ENCODE measurements at regions not wholly inside any gene's neighbourhood (a gene's known extent, or its start where the extent isn't known, plus 50 kb on each side); places are given as distances from the start of the nearest gene placed in this dataset.
"Not testable (repeated sequence)": the region's sequence is repeated elsewhere in the genome, so short reads cannot be mapped to it uniquely, and the experiment has no call there.

DNA sequence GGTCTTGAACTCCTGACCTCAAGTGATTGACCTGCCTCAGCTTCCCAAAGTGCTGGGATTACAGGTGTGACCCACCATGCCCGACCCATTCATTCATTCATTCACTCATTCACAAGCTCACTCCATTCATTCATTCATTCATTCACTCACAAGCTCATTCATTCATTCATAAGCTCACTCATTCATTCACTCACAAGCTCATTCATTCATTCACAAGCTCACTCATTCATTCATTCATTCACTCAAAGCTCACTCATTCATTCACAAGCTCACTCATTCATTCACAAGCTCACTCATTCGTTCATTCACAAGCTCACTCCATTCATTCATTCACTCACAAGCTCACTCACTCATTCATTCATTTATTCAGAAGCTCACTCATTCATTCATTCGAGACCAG lies 198.6 kb downstream of the SHOX start:
- no peak for DNase-seq

DNA sequence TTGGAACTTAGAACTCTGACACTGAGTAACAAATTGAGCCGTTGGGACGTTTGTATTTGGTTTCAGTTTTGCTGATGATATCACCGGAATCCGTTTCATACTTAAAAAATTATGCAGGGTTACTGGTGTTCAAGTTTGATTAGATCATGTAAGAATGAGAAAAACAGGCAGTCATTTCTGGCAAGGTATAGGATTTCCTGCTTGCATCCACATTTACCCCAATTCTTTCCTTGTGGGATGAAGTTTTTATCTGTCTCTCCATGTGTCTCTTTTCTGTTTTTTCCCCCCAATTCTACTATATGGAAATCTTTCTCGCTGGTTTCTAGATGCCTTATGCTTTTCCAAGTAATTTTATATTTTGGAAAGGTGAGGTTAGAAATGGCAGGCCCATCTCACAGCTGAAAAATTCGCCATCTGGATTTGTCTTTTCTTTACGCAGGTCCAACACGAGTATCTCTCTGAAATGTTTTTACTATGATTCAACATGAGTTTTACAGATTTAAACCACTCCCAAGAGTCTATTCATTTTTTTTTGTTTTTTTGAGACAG lies 197.9 kb downstream of the SHOX start:
- DNase-seq, result no peak

DNA sequence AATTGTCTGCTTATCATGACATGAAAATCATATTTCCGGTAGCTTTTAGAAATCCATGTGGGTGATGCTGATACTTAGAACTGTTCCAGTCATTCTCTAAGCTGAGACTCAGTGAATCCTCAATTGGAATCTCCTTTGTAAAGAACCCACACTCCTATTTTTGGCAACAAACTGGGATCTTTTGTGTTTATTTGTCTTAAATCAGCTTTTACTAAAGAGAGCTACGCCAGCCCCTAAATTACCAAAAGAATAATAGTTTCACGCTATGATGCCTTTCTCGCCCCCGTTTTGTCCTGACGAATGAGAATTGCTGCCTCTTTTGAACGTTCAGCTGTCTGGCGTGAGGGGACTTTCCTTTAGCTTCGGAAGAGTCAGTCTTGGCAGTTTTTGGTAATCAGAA lies 195.9 kb downstream of the SHOX start:
- DNase-seq, result no peak

DNA sequence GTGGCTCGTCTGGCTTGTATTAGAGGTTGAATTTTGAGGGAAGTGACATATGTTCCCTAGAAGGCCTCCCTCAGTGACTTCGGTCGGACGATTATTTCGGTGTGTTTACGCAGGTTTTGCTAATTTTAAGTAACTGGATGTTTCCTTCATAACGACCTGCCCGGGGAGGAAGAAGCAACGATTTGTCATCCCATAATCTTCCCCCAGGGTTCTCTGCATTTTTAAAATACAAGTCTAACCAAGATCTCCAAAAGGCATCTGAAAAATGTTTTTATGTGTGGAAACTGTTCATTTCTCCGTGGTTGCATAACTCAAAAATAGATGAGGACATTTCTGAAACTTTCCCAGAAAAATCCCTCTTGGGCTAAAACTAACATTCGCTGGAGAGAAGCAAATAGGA lies 195.4 kb downstream of the SHOX start:
- no peak for DNase-seq

DNA sequence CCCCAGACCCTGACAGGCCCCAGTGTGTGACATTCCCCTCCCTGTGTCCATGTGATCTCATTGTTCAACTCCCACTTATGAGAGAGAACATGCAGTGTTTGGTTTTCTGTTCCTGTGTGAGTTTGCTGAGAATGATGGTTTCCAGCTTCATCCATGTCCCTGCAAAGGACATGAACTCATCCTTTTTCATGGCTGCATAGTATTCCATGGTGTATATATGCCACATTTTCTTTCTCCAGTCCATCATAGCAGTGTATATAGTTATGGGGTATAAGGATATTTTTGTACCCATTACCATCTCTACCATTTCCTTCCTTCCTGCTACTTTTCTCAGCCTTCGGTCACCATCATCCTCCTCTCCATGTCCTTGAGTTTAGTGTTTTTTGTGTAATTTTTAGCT lies 192.5 kb downstream of the SHOX start:
- not testable (repeated sequence) for DNase-seq

DNA sequence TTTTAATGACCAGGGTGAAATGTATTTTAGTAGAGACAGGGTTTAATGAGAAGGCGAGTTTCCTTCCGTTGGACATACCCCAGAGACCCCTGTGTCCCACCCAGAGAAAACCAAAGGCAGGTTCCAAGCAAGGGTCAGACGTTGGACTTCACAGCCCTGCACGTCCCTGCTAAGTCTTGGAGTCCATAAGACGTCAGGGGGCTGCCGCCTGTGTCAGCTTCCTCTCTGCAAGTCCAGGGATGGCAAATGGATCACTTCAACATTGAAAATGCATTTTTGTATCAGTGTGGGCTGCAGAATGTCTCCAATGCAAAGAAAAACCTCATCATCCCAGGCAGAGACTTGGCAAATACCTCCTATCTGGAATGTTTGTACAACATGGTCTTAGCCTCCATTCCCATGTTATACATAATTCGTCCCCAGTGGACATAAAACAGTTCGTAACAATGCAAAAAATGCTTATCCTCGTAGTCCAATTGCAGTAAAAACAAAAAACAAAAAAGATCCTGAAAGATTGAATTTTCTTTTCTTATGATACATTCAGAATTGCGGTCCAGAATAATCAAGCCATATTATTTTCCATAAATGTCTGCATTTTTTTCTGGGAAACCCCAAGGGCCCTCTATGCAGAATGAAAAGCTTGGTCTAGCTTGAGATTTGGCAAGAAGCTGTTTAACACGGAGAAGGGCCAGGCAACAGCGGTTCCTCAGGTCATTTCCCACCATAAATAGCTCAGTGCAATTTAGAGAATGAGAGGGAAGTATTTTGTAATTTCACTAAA lies 190.9 kb downstream of the SHOX start:
- no peak for DNase-seq

DNA sequence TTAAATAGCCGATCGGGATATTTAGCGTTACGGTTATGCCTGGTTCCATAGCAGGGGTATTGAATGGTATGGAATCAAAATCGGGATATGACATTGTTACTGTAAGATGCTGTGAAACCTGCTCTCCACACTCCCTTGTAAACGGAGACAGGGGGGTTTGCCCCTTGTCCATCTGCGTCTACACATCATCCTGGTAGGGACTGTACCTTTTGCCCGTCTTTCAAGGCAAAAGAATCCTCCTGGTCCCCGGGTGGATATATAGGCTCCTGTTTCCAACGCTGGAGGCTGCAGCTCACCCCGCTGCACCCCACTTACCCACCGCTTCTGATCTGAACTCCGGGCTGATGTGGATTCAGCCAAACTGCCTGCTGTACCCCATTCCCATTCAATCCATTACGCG lies 189.1 kb downstream of the SHOX start:
- no peak for DNase-seq

DNA sequence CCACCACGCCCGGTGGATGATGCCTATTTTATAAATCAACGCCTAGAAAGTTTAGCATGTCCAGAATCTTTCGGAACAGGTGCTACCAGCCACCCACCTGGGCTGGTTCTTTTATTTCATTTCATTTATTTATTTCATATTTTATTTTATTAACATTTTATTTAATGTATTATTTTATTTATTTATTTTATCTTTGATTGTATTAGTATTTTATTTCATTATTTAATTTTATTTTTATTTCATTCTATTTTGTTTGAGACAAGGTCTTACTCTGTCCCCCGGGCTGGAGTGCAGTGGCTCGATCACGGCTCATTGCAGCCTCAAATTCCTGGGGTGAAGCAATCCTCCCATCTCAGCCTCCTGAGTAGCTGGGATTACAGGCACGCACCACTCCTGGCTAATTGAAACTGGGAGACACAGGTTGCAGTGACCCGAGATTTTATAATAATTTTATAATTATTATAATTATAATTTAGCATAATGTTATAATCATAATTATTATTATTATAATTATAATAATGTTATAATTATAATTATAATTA lies 187.2 kb downstream of the SHOX start:
- DNase-seq, result no peak

DNA sequence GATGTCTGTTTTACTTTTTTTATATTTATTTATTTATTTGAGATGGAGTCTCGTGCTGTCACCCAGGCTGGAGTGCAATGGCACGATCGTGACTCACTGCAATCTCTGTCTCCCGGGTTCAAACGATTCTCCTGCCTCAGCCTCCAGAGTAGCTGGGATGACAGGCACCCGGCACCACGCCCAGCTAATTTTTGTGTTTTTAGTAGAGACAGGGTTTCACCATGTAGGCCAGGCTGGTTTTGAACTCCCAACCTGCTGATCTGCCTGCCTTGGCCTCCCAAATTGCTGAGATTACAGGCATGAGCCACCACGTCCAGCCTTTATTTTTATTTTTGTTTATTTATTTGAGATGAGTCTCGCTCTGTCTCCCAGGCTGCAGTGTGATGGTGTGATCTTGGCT lies 186.6 kb downstream of the SHOX start:
- not testable (repeated sequence) for DNase-seq

DNA sequence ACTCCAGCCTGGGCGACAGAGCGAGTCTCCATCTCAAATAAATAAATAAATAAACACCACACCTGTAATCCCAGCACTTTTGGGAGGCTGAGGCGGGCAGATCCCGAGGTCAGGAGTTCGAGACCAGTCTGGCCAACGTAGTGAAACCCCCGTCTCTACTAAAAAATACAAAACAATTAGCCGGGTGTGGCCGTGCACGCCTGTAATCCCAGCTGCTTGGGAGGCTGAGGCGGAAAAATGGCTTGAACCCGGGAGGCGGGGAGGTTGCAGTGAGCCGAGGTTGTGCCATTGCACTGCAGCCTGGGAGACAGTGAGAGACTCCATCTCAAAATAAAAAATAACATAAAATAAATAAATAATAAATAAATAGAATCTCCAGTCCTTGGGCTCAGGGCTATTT lies 185.8 kb downstream of the SHOX start:
- DNase-seq, result no peak

DNA sequence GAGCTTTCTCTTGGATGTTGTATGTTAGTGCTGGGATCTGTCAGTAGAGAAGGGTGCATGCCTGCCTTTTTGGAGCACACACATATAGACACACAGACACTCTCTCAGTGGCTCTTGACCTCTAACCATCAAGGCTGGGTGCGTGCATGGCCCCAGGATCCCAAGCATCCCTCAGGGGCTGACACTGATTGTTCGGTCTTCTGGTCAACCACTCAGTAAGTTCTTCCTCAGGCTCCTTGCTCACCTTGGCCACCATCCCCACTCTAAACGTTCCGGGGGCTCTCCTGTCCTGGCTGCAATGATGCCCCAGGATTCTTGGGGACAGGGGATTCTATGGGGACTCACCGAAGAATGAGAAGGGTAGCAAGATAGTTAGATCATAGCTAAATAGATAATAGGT lies 179.6 kb downstream of the SHOX start:
- peak; percentile 22 for DNase-seq

DNA sequence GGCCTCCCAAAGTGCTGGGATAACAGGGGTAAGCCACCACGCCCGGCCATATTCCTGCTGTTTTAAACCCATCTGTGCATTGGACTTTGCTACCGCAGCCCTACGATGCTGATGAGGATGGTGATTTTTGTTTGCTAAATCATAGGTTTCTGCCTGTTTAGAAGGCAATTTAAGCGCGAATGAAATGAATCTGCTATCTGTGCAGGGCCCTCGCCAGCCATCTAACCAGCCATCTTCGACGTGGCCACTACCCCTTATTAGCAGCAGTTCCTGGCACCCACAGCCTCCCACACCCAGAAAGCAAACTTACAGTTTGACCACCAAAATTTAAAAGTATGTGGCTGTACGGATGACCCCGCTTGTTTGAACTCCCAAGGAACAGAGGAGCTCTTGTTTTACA lies 178.5 kb downstream of the SHOX start:
- peak; percentile 28 for DNase-seq

DNA sequence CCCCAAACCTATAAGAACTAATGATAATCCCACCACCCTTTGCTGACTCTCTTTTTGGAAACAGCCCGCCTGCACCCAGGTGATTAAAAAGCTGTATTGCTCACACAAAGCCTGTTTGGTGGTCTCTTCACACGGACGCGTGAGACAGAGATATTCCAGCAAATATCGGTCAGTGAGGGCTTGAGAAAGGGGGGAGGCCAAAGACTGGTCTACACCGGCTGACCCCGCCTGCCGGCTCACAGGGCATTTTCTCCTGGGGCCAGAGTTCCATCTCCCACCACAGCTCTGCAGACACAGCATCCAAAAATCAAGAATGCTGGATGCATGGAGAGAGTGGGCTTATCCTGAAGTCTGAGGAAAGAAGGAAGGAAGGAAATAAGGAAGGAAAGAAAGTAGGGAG lies 176.0 kb downstream of the SHOX start:
- DNase-seq, result no peak

DNA sequence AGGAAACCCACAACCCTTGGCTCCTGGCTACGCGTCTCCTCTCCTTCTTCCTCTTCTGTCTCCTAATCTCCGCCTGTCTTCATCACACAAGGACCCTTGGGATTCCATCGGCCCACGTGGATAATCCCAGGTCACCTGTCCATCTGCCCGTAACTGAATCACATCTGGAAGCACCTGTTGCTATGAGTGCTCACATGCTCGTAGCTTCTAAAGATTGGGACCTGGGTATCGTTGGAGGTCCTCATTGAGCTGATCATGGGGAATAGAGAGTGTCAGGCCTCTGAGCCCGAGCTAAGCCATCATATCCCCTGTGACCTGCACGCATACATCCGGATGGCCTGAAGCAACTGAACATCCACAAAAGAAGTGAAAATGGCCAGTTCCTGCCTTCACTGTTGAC lies 175.4 kb downstream of the SHOX start:
- DNase-seq, result no peak

DNA sequence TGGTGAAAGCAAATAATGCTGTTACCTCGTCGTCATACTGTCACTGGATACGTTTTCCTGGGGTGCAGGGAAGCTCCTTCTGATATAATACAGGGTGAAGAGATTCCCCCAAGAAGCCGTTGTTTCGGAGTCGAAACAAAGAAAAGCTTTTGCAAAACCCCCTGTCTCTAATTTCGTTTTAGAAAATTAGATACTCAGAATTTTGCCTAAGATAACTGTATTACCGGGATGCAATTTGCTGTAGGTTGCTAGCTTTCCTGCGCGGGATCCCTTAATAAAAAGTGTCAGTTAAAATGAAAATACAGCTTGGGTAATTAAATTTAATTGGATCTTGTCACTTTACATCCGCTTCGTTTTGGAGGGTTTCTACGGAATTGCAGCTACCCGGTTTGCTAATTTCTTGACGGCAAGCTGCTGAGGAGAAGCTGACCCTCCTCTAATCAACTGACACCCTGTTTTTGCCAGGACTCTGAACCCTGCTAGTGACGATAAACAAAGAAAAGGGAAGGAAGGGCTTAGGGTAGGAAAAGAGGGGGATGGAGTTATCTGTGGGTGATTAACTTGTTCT lies 174.6 kb downstream of the SHOX start:
- DNase-seq, result no peak

DNA sequence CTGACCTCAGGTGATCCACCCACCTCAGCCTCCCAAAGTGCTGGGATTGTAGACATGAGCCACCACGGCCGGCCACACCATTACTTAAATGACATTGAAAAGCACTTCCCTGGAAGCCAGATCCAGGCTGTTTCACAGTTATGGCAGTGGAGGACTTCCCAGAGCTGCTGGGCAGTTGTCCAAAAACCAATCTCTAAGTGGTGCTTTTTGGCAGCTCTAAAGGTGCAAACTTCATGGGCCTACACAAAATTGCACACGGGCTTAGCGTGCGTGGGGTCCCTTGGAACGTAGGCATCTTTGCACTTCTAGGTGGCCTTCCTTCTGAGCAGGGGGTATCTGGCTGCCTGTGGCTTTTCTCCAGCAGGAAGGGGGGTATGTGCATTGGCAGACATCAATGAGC lies 172.3 kb downstream of the SHOX start:
- DNase-seq, result no peak

DNA sequence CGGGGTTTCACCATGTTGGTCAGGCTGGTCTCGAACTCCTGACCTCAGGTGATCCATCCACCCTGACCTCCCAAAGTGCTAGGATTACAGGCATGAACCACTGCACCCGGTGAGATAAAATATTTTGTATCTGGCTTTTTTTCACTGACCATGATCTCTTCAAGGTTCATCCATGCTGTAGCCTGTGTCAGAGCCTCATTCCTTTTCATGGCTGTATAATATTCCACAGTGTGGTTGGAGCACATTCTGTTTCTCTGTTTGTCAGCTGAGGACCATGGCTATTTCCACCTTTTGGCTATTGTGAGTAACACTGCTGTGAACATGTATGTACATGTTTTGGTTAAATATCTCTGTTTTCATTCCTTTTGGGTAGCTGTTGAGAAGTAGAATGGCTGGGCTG lies 169.2 kb downstream of the SHOX start:
- DNase-seq, result no peak

DNA sequence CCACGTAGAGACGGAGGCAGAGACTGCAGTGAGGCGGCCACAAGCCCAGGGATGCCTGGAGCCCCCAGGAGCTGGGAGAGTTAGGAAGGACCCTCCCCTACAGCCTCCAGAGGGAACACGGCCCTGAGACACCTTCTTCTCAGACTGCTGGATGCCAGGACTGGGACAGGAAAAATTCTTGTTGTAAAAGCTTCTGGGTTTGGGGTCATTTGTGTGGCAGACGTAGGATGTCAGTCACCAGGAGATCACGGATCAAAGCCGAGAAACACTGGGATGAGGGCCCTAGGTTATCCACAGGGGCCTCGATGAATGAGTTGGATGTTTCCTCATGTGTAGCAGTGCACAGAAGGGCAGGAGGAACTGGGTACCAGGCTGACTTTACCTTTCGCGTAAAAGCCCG lies 163.7 kb downstream of the SHOX start:
- peak; percentile 13 for DNase-seq

DNA sequence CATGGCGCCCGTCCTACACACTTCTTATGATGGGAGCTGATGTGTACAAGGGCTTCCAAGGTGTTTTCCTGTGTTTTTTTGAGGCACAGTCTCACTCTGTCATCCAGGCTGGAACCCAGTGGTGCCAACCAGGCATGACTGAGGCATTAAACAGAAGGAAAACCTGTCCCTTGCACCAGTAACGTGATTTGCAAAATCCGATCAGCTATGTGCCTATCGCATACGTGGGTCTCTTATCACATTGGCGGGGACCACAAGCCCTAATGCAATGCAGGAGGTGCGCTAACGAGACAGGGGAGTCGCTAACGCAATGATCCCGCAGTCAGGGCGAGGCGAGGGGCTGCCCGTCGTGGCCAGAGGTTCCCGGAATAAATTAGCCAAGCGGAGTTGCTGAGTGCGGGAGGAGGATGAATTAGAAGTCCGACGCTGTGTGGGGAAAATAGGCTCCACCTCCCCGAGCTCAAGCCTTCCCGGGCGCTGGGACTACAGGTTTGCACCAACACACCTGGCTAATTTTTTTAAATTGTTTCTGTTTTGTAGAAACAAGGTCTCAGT lies 162.7 kb downstream of the SHOX start:
- peak; percentile 19 for DNase-seq

DNA sequence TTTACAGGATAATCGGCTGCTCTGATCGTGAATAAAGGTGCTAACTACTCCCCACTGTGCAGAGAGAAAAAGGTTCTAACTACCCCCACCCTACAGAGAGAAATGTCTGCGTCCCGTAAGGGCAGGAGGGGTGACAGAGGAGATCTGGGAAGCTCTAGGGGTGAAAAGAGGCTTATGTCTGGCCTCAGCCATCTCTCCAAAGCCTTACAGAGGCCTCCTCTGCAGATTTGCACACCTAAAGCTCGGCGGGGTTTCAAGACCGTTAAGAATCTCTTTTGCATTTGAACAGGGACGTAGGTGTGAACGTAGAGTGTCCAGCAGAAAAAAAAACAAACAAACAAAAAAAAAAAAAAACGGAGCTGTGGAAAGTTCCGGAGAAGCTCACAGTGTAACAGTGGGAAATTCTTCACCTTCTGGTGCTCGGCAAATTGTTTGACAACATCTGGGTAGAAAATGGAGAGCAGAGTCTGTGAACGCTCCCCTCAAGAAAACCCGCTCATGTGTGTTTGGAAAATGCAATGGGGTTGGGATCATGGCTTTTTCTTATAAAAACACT lies 161.0 kb downstream of the SHOX start:
- peak; percentile 5 for DNase-seq

DNA sequence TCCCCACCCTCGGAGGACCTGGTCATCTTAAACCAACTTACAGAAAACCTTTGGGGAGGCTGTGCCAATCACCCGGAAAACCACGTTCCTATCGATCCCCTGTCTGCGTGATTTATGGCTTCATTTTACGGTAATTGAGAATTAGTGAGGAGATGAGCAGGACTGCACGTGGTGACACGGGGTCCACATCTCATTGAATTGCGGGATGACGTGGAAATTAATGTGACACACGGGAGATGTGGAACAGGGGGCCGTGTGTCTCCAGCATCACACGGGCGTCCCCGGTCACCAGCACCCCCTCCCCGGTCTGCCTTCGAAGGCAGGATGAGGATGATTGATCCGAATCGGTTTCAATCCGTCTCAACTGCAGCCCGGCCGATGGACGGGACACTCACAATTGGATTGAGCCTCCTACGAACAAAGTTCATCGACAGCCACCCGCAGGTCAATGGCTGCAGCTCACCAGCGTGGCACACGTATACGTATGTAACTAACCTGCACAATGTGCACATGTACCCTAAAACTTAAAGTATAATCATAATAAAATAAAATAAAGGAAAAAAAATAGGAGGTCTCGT lies 160.3 kb downstream of the SHOX start:
- peak; percentile 17 for DNase-seq

DNA sequence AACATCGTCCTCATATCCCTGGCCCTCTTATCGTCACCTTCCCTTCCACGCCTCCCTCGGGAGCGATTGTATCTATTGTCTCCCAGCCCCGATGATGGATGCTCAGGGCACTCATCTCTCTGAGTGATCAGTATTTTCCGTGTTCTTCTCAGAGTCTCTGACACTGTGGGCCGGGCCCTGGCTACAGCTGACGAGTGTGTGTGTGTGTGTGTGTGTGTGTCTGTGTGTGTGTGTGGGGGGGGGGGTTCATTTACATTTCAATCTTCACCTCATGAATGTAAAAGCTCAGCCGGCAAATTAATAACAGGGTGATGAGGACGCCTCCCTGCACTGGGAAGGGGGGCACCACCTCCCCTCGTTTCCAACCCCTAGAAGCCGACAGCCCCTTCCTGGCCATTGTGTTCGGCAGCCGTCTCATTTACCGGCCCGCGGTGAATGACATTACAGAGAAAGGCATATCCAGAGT lies 159.5 kb downstream of the SHOX start:
- DNase-seq, result peak; percentile 13

DNA sequence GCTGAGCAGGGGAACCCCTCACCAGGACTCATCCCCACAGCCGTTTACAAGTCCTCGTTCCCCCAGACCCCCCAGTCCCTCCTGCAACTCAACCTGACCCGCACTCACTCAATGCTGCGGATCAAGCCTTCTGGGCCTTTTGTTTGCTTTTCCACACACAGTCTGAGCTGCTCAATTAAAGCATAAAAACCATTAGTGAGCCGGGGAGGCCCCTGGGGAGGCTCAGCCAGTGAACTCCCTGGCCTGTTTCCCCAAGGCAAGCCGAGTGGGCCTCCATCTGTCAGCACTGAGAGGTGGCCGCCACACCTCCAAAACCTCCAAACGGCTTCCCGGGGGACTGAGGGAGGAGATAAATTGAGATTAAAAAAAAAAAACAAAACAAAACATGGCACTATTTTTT lies 158.5 kb downstream of the SHOX start:
- DNase-seq, result peak; percentile 38

Measured in activated effector memory CD4-positive, alpha-beta T cell treated with anti-CD3 and anti-CD28 coated beads, Interleukin-2, amount 50 U/mL, for 16 hours (primary cell).